ENCODE measurements at regions not wholly inside any gene's neighbourhood (a gene's known extent, or its start where the extent isn't known, plus 50 kb on each side); places are given as distances from the start of the nearest gene placed in this dataset.

GRCh38 chr6:91711518-91711917 lies 1124.6 kb upstream of the MAP3K7 start:
- no peak for DNase-seq (ENCODE audit: low read depth in 3 of 3)

GRCh38 chr6:91710342-91710741 lies 1123.5 kb upstream of the MAP3K7 start:
- no peak for DNase-seq (ENCODE audit: low read depth in 3 of 3)

GRCh38 chr6:91708534-91708933 lies 1121.7 kb upstream of the MAP3K7 start:
- no peak for DNase-seq (ENCODE audit: low read depth in 3 of 3)

- no peak for DNase-seq (ENCODE audit: low read depth in 3 of 3)
These were observed 1118.8 kb upstream of the MAP3K7 start for GRCh38 chr6:91705646-91706045.

GRCh38 chr6:91704531-91704930 lies 1117.7 kb upstream of the MAP3K7 start:
- no peak for DNase-seq (ENCODE audit: low read depth in 3 of 3)

GRCh38 chr6:91697010-91697695 lies 1110.3 kb upstream of the MAP3K7 start:
- no peak for DNase-seq (ENCODE audit: low read depth in 3 of 3)

GRCh38 chr6:91695221-91695620 lies 1108.3 kb upstream of the MAP3K7 start:
- DNase-seq (ENCODE audit: low read depth in 3 of 3): no peak

- no peak for DNase-seq (ENCODE audit: low read depth in 3 of 3)
These were observed 1107.3 kb upstream of the MAP3K7 start for GRCh38 chr6:91694016-91694654.

- no peak for DNase-seq (ENCODE audit: low read depth in 3 of 3)
These were observed 1104.6 kb upstream of the MAP3K7 start for GRCh38 chr6:91691449-91691848.

- no peak for DNase-seq (ENCODE audit: low read depth in 3 of 3)
These were observed 1096.4 kb upstream of the MAP3K7 start for GRCh38 chr6:91683240-91683639.

GRCh38 chr6:91681296-91681695 lies 1094.4 kb upstream of the MAP3K7 start:
- DNase-seq (ENCODE audit: low read depth in 3 of 3): no peak

GRCh38 chr6:91678679-91679446 lies 1092.0 kb upstream of the MAP3K7 start:
- DNase-seq (ENCODE audit: low read depth in 3 of 3): no peak

- DNase-seq (ENCODE audit: low read depth in 3 of 3): no peak
These were observed 1085.3 kb upstream of the MAP3K7 start for GRCh38 chr6:91672201-91672600.

- no peak for DNase-seq (ENCODE audit: low read depth in 3 of 3)
These were observed 1083.0 kb upstream of the MAP3K7 start for GRCh38 chr6:91669871-91670268.

- no peak for DNase-seq (ENCODE audit: low read depth in 3 of 3)
These were observed 1082.4 kb upstream of the MAP3K7 start for GRCh38 chr6:91669154-91669870.

- no peak for DNase-seq (ENCODE audit: low read depth in 3 of 3)
These were observed 1080.7 kb upstream of the MAP3K7 start for GRCh38 chr6:91667596-91667995.

- DNase-seq (ENCODE audit: low read depth in 3 of 3): no peak
These were observed 1077.6 kb upstream of the MAP3K7 start for GRCh38 chr6:91664327-91664959.

- no peak for DNase-seq (ENCODE audit: low read depth in 3 of 3)
These were observed 1074.0 kb upstream of the MAP3K7 start for GRCh38 chr6:91660893-91661292.

GRCh38 chr6:91659891-91660290 lies 1073.0 kb upstream of the MAP3K7 start:
- no peak for DNase-seq (ENCODE audit: low read depth in 3 of 3)

GRCh38 chr6:91654793-91655192 lies 1067.9 kb upstream of the MAP3K7 start:
- no peak for DNase-seq (ENCODE audit: low read depth in 3 of 3)

GRCh38 chr6:91654357-91654756 lies 1067.5 kb upstream of the MAP3K7 start:
- no peak for DNase-seq (ENCODE audit: low read depth in 3 of 3)

- no peak for DNase-seq (ENCODE audit: low read depth in 3 of 3)
These were observed 1067.0 kb upstream of the MAP3K7 start for GRCh38 chr6:91653895-91654294.
